GM21360 (cell line): ENCODE measurements at regions not wholly inside any gene's neighbourhood (a gene's known extent, or its start where the extent isn't known, plus 50 kb on each side); places are given as distances from the start of the nearest gene placed in this dataset.

Experiments
- ATAC-seq: cut with Tn5 transposase; IDR thresholded peaks from one replicate; pipeline ENCODE4 v1.9.1; 2021; ENCODE audit warnings: mild to moderate bottlenecking, moderate library complexity; ENCODE audit not compliant: unreplicated experiment

DNA sequence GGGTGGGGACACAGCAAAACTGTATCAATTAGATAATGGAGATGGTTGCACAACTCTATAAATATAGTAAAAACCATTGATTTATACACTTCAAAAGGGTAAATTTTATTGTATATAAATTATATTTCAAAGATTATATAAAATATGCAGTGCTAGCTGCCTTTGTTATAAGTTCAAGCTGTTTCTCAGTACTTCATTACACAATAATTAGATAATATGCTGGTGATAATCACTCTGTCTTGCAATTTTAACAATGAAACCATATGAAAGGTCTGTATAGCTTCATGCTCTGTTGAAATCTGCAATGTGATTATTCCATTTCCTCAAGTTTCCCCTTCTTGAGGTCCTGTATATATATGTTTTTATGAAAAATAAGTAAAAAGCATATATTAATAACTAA, 73.4 kb upstream of the PLS3 start:
- no peak for ATAC-seq

DNA sequence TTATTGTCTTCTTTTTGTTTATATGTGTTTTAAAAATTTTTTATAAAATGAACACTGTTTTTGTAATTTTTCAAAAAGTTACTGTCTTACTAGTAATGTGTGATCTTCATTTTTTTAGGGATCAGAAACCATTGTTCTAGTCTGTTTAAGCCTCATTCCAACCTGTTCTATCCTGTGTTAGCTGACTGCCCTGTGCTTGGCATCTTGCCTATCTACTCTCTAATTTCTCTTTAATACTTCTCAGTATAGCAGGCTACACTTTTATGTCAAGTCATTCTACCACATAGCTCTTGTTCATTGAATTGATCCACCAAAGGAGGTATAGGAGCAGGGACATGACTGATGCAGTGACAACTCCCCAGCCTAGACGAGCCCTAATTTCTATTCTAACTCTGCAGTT, 70.2 kb upstream of the PLS3 start:
- no peak for ATAC-seq

DNA sequence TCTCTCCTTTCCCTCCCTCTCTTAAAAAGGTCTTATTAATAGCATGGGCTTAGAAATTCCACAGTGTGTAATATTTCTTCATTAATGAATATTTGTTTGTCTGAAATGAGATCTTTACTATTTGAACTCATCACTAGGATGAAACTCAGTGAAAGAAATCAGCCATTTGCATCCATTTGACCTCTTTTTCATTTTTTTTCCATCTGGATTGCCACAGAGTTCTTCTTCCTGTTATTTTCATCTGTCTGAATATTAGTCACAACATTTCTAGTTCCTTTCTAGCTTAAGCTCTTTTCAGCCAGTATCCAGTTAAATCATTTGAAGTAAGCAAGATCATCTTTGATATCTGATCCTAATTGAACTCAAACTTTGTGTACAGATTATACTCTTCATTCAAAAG, 69.2 kb upstream of the PLS3 start:
- ATAC-seq, result no peak

DNA sequence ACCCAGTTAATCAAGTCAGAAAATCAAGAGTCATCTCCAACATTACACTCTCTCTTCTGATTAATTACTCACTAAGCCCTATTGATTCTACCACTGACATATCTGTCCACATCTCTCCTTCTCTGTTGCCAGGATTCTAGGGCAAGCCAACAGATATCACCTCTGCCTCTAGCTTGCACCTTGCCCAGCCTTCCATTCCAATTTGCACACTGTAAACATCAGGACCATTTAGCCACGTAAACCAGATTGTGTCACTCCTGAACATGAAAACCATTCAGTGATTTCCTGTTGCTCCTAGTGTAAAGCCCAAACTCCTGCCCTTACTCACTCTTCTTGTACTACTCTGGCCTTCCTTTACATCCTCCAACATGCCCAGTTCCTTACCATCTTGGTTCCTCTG, 68.0 kb upstream of the PLS3 start:
- no peak for ATAC-seq

DNA sequence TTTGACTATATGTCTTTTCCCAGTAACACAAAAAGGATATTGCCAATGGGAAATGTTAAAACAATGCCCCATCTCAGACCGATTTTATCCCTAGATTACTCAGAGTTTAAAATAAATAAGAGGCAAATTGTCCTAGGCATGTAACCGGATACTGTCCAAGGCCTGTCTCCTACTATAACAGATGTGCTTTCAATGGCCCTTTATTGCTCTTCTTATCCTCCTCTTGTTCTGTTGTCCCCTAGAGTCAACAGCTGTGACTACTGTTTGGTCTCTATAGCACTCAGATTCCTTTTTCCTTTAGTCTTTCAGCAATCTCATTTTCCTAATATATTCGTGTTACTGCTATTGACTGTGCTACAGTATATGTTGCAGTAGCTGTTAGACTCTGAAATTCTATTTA, 66.8 kb upstream of the PLS3 start:
- no peak for ATAC-seq

DNA sequence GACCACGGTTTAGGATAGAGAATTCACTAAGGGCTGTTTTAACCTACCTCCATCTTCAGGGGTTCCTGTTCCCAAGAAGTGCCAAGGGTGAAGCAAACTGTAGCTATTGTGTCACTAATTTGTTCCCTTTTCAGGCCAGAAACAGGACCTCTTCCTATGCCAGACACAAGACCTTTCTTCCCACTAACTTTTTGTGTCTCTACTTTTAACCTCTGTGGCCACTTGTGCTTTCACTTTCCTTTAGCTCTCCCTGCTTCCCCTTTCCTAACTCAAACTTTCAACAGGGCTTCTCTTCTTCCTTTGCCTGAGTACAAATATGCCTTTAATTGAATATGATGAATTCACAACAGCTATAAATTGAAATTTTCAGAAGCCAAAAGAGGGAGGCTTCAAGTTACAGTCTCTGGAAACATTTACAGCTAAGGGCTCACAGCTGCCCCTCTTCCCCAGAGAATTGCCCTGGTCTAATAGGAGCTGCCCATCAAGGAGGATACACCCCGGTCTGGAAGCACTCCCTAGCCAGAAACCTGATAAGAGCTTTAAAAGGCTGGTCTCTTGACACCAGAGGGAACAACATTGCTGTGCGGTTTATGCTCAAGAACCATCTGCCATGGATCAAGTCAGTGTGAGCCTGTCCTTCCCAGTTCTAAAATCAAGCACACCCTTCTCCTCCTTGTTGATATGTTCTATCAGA, 61.7 kb upstream of the PLS3 start:
- ATAC-seq, result peak; percentile 48

DNA sequence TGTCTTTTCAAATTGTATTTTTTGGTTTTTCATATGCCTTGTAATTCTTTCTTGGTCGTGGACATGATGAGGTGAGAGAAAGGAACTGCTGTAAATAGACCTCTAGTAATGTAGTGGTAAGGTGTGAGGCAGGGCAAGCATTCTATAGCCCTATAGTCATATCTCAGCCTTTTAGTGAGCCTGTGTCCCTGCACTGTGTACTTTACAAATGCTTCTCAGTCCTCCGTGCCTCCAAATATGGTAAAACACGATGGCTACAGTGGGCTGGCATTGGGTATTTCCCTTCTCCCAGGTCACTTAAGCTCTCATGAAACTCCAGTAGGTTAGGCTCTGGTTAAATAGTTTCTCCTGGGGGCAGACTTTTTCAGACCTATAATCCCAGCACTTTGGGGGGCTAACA, 57.9 kb upstream of the PLS3 start:
- ATAC-seq, result peak; percentile 59

DNA sequence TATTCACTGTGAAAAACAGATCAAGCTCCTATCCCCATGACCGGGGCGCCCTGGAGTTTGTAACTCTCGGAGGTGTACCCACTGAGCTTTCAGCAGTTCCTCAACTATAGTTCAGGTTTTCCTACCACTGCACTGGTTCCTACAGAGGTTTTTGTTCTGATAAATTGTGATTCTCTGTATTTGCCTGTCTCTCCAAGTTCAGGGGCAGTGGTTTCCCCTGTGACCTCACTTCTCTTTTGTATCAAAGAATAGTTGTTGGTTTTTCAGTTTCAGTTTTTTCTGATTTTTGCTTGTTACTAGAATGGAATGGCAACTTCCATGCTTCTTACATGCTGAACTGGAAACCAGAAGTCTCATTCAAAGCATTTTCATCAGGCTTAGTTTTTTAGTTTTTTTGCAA, 56.8 kb upstream of the PLS3 start:
- ATAC-seq, result peak; percentile 61
